Endothelial cell of umbilical vein (primary cell): ENCODE measurements at regions not wholly inside any gene's neighbourhood (a gene's known extent, or its start where the extent isn't known, plus 50 kb on each side); places are given as distances from the start of the nearest gene placed in this dataset.

Experiments
- BruUV-seq: library from RNA; stranded (reverse); fragments of 400-500 nt; replicated peaks from 2 replicates; lab custom pipeline; 2021; lab: Mats Ljungman, UMichigan
- CTCF ChIA-PET: fragments of 300-600, 350-600 bp; sonication (Branson Sonifier 250); formaldehyde crosslinking; loops from one replicate; lab custom pipeline; 2021; ENCODE audit warnings: antibody characterized with exemption, inconsistent platforms; lab: Charles Lee
- POLR2A ChIA-PET: fragments of 300-600, 350-600 bp; sonication (Branson Sonifier 250); formaldehyde crosslinking; loops from one replicate; lab custom pipeline; 2021; ENCODE audit warnings: antibody characterized with exemption, inconsistent platforms; lab: Charles Lee
- DNase-seq: peaks from one replicate; pipeline ENCODE4 v3.0.0-alpha.2; 2011; ENCODE audit warnings: low read depth, low spot score
- FAIRE-seq: peaks from 2 replicates; lab custom pipeline; 2011; peaks lifted over from hg19 to GRCh38; lab: Jason Lieb, UNC
- H2AFZ ChIP-seq: 2 replicates; pipeline ENCODE4 v1.6.0; 2012; ENCODE audit warnings: low read depth, low read length, control low read depth, inconsistent platforms
- H3K27ac ChIP-seq: 2 replicates; pipeline ENCODE4 v1.5.1; 2011; ENCODE audit warnings: low read depth, mild to moderate bottlenecking, control low read depth, low read length, moderate library complexity; ENCODE audit not compliant: insufficient read depth
- H3K27me3 ChIP-seq, 2 experiments: 2 replicates each; pipeline versions ENCODE4 v1.6.0 to v1.6.1; 2011; ENCODE audit warnings: low read length in 2 of 2, mixed read lengths in 1 of 2; ENCODE audit not compliant: control insufficient read depth in 2 of 2, insufficient read depth in 2 of 2
- H3K36me3 ChIP-seq, 2 experiments: 2 replicates in 1 of 2; 3 replicates in 1 of 2; pipeline ENCODE4 v1.5.1; 2011; ENCODE audit warnings: low read length in 2 of 2, mild to moderate bottlenecking in 1 of 2, moderate library complexity in 1 of 2; ENCODE audit not compliant: control insufficient read depth in 2 of 2, insufficient read depth in 2 of 2; ENCODE audit errors: extremely low read depth in 1 of 2
- H3K4me1 ChIP-seq: 3 replicates; pipeline ENCODE4 v1.5.1; 2011; ENCODE audit warnings: mild to moderate bottlenecking, low read length; ENCODE audit not compliant: control insufficient read depth, insufficient read depth; ENCODE audit errors: extremely low read depth
- H3K4me2 ChIP-seq: 2 replicates; pipeline ENCODE4 v1.6.1; 2011; ENCODE audit warnings: low read length, control low read depth, mixed read lengths; ENCODE audit not compliant: insufficient read depth
- H3K4me3 ChIP-seq, 3 experiments: fragments of 200-600 bp in 1 of 3; sonication (generic), shearing (Covaris generic) in 1 of 3; replicated peaks in 1 of 3; 2 replicates each; pipeline ENCODE4 v1.5.1; 2011 to 2016; ENCODE audit warnings: control low read depth in 3 of 3, low read length in 3 of 3, mild to moderate bottlenecking in 2 of 3, inconsistent platforms in 1 of 3, low read depth in 1 of 3, moderate library complexity in 1 of 3; ENCODE audit not compliant: insufficient read depth in 1 of 3
- H3K79me2 ChIP-seq: 2 replicates; pipeline ENCODE4 v1.6.0; 2012; ENCODE audit warnings: low read length, inconsistent platforms; ENCODE audit not compliant: control insufficient read depth, insufficient read depth
- H3K9ac ChIP-seq: replicated peaks from 2 replicates; pipeline ENCODE3; 2011; ENCODE audit warnings: low read length, control low read depth; ENCODE audit not compliant: insufficient read depth; ENCODE audit errors: extremely low read depth
- H3K9me1 ChIP-seq: replicated peaks from 3 replicates; pipeline ENCODE4 v1.6.0; 2011; ENCODE audit warnings: mild to moderate bottlenecking, low read length; ENCODE audit not compliant: control insufficient read depth, insufficient read depth; ENCODE audit errors: extremely low read depth
- H3K9me3 ChIP-seq: replicated peaks from 2 replicates; pipeline ENCODE4 v1.5.1; 2012; ENCODE audit warnings: low read length, inconsistent platforms; ENCODE audit not compliant: control insufficient read depth, insufficient read depth
- H4K20me1 ChIP-seq: replicated peaks from 2 replicates; pipeline ENCODE3; 2011; ENCODE audit warnings: mild to moderate bottlenecking, low read length; ENCODE audit not compliant: control insufficient read depth, insufficient read depth; ENCODE audit errors: extremely low read depth
- CTCF ChIP-seq, 2 donors: IDR thresholded peaks; 1 replicate in 1 of 2; 2 replicates in 1 of 2; pipeline ENCODE4 v1.5.1; 2011; ENCODE audit warnings: low read length in 2 of 2, mild to moderate bottlenecking in 2 of 2, moderate library complexity in 2 of 2, control low read depth in 1 of 2, inconsistent platforms in 1 of 2, low read depth in 1 of 2; ENCODE audit not compliant: insufficient read depth in 1 of 2; ENCODE audit errors: extremely low read depth in 1 of 2
- EZH2 ChIP-seq: IDR thresholded peaks from 2 replicates; pipeline ENCODE4 v1.6.1; 2012; ENCODE audit warnings: borderline replicate concordance, low read depth, mild to moderate bottlenecking, moderate library complexity, low read length, inconsistent platforms; ENCODE audit not compliant: severe bottlenecking
- FOS ChIP-seq: IDR thresholded peaks from 2 replicates; pipeline ENCODE4 v1.6.1; 2011; ENCODE audit warnings: mild to moderate bottlenecking, low read length, moderate library complexity, borderline replicate concordance; ENCODE audit not compliant: insufficient read depth
- GATA2 ChIP-seq: IDR thresholded peaks from 2 replicates; pipeline ENCODE4 v1.7.0; 2011; ENCODE audit warnings: low read depth, mild to moderate bottlenecking, moderate library complexity, mixed read lengths, low read length; ENCODE audit not compliant: insufficient read length, insufficient read depth
- JUN ChIP-seq: IDR thresholded peaks from 2 replicates; pipeline ENCODE4 v1.6.1; 2011; ENCODE audit warnings: borderline replicate concordance, low read depth; ENCODE audit not compliant: insufficient read length, insufficient read depth
- MAX ChIP-seq: IDR thresholded peaks from 2 replicates; pipeline ENCODE4 v1.6.1; 2011; ENCODE audit not compliant: insufficient read depth, insufficient read length
- MYC ChIP-seq: IDR thresholded peaks from one replicate; pipeline ENCODE4 v1.6.1; 2011; ENCODE audit warnings: mild to moderate bottlenecking, low read depth, low read length
- POLR2A ChIP-seq: IDR thresholded peaks from 2 replicates; pipeline ENCODE4 v1.6.1; 2012; ENCODE audit warnings: low read depth, mild to moderate bottlenecking, control low read depth, low read length
- POLR2AphosphoS5 ChIP-seq: IDR thresholded peaks from 2 replicates; pipeline ENCODE4 v1.6.1; 2012; ENCODE audit warnings: low read depth, mild to moderate bottlenecking, control low read depth, low read length, moderate library complexity; ENCODE audit not compliant: insufficient read depth
- dilution Hi-C: fragments of 300-500 bp; cut with MboI; formaldehyde crosslinking; loops from one replicate; pipeline ENCODE4 v1.15.0; 2019; ENCODE audit warnings: low sequenced_read_pairs; ENCODE audit not compliant: extremely low pct_ligation_motif_present
- intact Hi-C: fragments of 100-400 bp; cut with micrococcal nuclease; formaldehyde crosslinking; loops from one replicate; pipeline ENCODE4 v1.10.0; 2022

DNA sequence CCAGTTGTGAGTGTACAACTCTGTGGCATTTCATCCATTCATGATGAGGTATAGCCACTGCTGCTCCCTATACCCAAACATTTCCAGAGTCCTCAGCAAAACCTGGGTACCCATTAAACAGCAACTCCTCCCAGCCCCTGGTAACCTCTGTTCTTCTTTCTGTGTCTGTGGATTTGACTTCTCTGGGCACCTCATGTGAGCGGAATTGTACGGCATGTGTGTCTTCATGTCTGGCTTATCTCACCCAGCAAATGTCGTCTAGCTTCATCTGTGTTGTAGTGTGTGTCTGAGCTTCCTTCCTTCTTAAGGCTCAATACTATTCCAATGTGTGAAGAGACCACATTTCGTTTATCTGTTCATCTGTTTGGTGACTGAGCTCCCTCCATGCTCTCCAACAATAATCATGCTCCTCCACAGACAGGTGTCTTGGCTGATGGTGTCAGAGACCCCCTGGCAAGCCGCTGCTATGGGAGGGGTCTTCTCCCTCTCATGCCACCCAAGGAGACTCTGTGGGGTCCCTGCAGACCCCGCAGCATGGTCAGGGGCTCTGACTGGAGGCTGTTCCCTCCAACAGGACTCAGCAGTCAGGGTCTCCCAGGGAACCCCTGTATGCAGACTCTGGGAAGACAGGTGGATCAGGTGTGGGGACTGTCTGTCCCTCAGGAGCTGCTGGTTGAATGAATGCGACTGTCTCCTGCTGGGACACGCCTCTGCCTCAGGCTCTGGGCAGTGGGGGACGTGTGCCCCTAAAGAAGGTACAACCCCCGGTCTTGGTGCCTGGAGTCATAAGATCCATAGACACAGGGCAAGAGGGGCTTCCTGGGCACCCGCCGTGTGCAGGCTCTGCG, 52.7 kb downstream of the SMIM38 start:
- dilution Hi-C loops: no loop called here
- H3K9ac ChIP-seq: no peak overlapping the region
- DNase-seq (no peak), FAIRE-seq (no peak)
- POLR2A ChIA-PET: no interaction called here
- intact Hi-C loops: no loop called here
- no peaks in the 10 kb centered on the region for H3K4me1 ChIP-seq
- no peak overlapping the region for H3K4me3 ChIP-seq
- H3K9me1 ChIP-seq: no peaks in the 10 kb centered on the region
- H3K27ac ChIP-seq: no peak overlapping the region
- no peaks in the 10 kb centered on the region for H4K20me1 ChIP-seq
- CTCF ChIA-PET: interaction anchor here (1.0 kb wide), 1 partner anchor 77 kb away, joined by 3 read pairs; no protein-coding TSS in a partner anchor
- BruUV-seq: no TSS peak
- no peaks in the 10 kb centered on the region for H3K36me3 ChIP-seq
- no peaks in the 10 kb centered on the region for H3K79me2 ChIP-seq
- no peak overlapping the region for H3K4me2 ChIP-seq
- no peak for TF ChIP-seq MAX
- TF ChIP-seq MYC: no peak
- TF ChIP-seq GATA2: no peak
- no peak for TF ChIP-seq JUN
- no peak for TF ChIP-seq POLR2A
- no peak for TF ChIP-seq POLR2AphosphoS5
- no peak for TF ChIP-seq EZH2
- no peak for TF ChIP-seq CTCF (IDR thresholded peaks at IDR 0.05; ENCODE audit: extremely low read depth in 1 of 2, insufficient read depth in 1 of 2, low read depth in 1 of 2, low read length in 2 of 2)
- no peak for TF ChIP-seq FOS
- H2AFZ ChIP-seq: no peak overlapping the region
- no peaks in the 10 kb centered on the region for H3K9me3 ChIP-seq
- peaks cover 0 to 7% of the 10 kb centered on the region in 2 experiments for H3K27me3 ChIP-seq
